ENCODE measurements at regions not wholly inside any gene's neighbourhood (a gene's known extent, or its start where the extent isn't known, plus 50 kb on each side); places are given as distances from the start of the nearest gene placed in this dataset.

DNA sequence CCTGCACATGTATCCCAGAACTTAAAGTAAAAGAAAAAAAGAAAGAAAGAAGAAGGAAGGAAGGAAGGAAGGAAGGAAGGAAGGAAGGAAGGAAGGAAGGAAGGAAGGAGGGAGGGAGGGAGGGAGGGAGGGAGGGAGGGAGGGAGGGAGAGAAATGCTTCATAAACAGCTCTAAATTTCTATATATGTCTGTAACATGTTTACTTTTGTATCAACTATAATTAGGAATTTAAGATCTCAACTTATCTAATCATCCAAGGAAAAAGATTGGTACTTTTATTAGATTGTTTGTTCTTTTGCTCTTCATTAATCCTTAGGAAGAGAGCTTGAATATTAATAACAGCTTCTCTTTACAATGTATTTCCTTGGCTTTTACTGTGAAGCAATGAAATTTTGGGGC, 195.4 kb upstream of the PRMT6 start:
- TF ChIP-seq, protein P1, sequence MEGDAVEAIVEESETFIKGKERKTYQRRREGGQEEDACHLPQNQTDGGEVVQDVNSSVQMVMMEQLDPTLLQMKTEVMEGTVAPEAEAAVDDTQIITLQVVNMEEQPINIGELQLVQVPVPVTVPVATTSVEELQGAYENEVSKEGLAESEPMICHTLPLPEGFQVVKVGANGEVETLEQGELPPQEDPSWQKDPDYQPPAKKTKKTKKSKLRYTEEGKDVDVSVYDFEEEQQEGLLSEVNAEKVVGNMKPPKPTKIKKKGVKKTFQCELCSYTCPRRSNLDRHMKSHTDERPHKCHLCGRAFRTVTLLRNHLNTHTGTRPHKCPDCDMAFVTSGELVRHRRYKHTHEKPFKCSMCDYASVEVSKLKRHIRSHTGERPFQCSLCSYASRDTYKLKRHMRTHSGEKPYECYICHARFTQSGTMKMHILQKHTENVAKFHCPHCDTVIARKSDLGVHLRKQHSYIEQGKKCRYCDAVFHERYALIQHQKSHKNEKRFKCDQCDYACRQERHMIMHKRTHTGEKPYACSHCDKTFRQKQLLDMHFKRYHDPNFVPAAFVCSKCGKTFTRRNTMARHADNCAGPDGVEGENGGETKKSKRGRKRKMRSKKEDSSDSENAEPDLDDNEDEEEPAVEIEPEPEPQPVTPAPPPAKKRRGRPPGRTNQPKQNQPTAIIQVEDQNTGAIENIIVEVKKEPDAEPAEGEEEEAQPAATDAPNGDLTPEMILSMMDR (conservative IDR thresholded peaks at IDR 0.05): no peak
- Mint-ChIP-seq H3K27ac (no peak overlapping the region), H3K4me1 (peaks cover 4 to 14% of the 10 kb centered on the region in 2 experiments)

More for the DNA sequence above, 195.4 kb upstream of the PRMT6 start:
- Histone ChIP-seq H2AFZ (ENCODE audit: low read length) (no peak overlapping the region), H2BK5ac (ENCODE audit: insufficient read length, low read length) (no peak overlapping the region), H3K9ac (ENCODE audit: extremely low read depth, insufficient read length, low read length) (no peak overlapping the region), H3K56ac (ENCODE audit: insufficient read length, low read depth, low read length) (no peak overlapping the region), H2BK20ac (ENCODE audit: low read depth, low read length, poor library complexity, severe bottlenecking) (no peak overlapping the region), H4K8ac (replicated peaks; ENCODE audit: insufficient read length, low read depth, low read length) (no peak overlapping the region), H2BK120ac (ENCODE audit: low read depth, low read length, poor library complexity, severe bottlenecking) (no peak overlapping the region), H4K91ac (ENCODE audit: insufficient read length, low read depth, low read length) (no peak overlapping the region), H4K5ac (ENCODE audit: insufficient read length, low read depth, low read length) (no peak overlapping the region), H3K27me3 (ENCODE audit: insufficient read depth, low read length) (no peaks in the 10 kb centered on the region), H2BK15ac (ENCODE audit: low read depth, low read length) (no peak overlapping the region), H2AK5ac (ENCODE audit: insufficient read length, low read length) (no peak overlapping the region), H3K27ac (ENCODE audit: insufficient read length, low read depth, low read length) (no peak overlapping the region), H3T11ph (ENCODE audit: low read length) (no peak overlapping the region), H4K20me1 (ENCODE audit: control insufficient read depth, insufficient read depth, insufficient read length) (no peaks in the 10 kb centered on the region), H3K14ac (ENCODE audit: insufficient read depth, low read length) (no peak overlapping the region), H3K23me2 (ENCODE audit: insufficient read length, low read depth, low read length, poor library complexity, severe bottlenecking) (no peaks in the 10 kb centered on the region), H3K9me3 (ENCODE audit: control insufficient read depth, low read depth, low read length) (no peaks in the 10 kb centered on the region), H3K18ac (ENCODE audit: insufficient read length, low read depth, low read length) (no peak overlapping the region), H3K79me1 (ENCODE audit: insufficient read depth, low read depth, low read length, poor library complexity, severe bottlenecking) (no peaks in the 10 kb centered on the region), H3K79me2 (ENCODE audit: insufficient read depth, low read length) (no peaks in the 10 kb centered on the region), H3K4ac (ENCODE audit: low read depth, low read length) (no peak overlapping the region), H3K23ac (ENCODE audit: insufficient read length, low read depth, low read length) (no peak overlapping the region), H2BK12ac (ENCODE audit: insufficient read length, low read depth, low read length) (no peak overlapping the region), H3K4me1 (ENCODE audit: insufficient read depth, low read length) (no peaks in the 10 kb centered on the region), H3K4me2 (ENCODE audit: insufficient read depth, insufficient read length, low read length) (no peak overlapping the region)
- H3K9me3 Mint-ChIP-seq: peaks cover 11 to 15% of the 10 kb centered on the region in 2 experiments; a peak in 4 of 5 replicates
- no peak overlapping the region for H3K4me3 Mint-ChIP-seq
- no peak for DNase-seq
- peaks cover 0 to 8% (median 2%) of the 10 kb centered on the region in 3 experiments; a peak in 4 of 7 replicates for H3K36me3 Mint-ChIP-seq (ENCODE audit: insufficient read depth in 1 of 3, low read depth in 3 of 3)
- H3K27me3 Mint-ChIP-seq (ENCODE audit: low read depth): no peaks in the 10 kb centered on the region

All from H9 (cell line).